ENCODE measurements at regions not wholly inside any gene's neighbourhood (a gene's known extent, or its start where the extent isn't known, plus 50 kb on each side); places are given as distances from the start of the nearest gene placed in this dataset.

- DNase-seq: no peak
Measured at GRCh38 chr9:79196606-79197005, 375.2 kb upstream of the TLE4 start.

GRCh38 chr9:79200336-79200735 lies 371.4 kb upstream of the TLE4 start:
- DNase-seq: no peak

- no peak for DNase-seq
Measured at GRCh38 chr9:79201636-79202035, 370.1 kb upstream of the TLE4 start.

- no peak for DNase-seq
Measured at GRCh38 chr9:79208791-79209396, 362.9 kb upstream of the TLE4 start.

GRCh38 chr9:79210541-79211243 lies 361.1 kb upstream of the TLE4 start:
- no peak for DNase-seq

GRCh38 chr9:79213417-79214125 lies 358.2 kb upstream of the TLE4 start:
- DNase-seq: no peak

- no peak for DNase-seq
Measured at GRCh38 chr9:79215821-79216220, 355.9 kb upstream of the TLE4 start.

- DNase-seq: no peak
Measured at GRCh38 chr9:79220251-79220650, 351.5 kb upstream of the TLE4 start.

GRCh38 chr9:79220666-79221065 lies 351.1 kb upstream of the TLE4 start:
- no peak for DNase-seq

GRCh38 chr9:79221084-79221483 lies 350.7 kb upstream of the TLE4 start:
- no peak for DNase-seq

GRCh38 chr9:79222483-79222882 lies 349.3 kb upstream of the TLE4 start:
- no peak for DNase-seq

GRCh38 chr9:79224672-79225433 lies 346.9 kb upstream of the TLE4 start:
- DNase-seq: no peak

- DNase-seq: no peak
Measured at GRCh38 chr9:79233542-79233941, 338.2 kb upstream of the TLE4 start.

- no peak for DNase-seq
Measured at GRCh38 chr9:79236466-79236865, 335.3 kb upstream of the TLE4 start.

GRCh38 chr9:79237861-79238260 lies 333.9 kb upstream of the TLE4 start:
- DNase-seq: no peak

GRCh38 chr9:79240774-79241173 lies 331.0 kb upstream of the TLE4 start:
- DNase-seq: no peak

- no peak for DNase-seq
Measured at GRCh38 chr9:79242489-79242888, 329.3 kb upstream of the TLE4 start.

- DNase-seq: no peak
Measured at GRCh38 chr9:79246170-79246569, 325.6 kb upstream of the TLE4 start.

GRCh38 chr9:79247021-79247420 lies 324.7 kb upstream of the TLE4 start:
- DNase-seq: no peak

- no peak for DNase-seq
Measured at GRCh38 chr9:79250806-79251205, 321.0 kb upstream of the TLE4 start.

GRCh38 chr9:79254900-79255650 lies 316.7 kb upstream of the TLE4 start:
- no peak for DNase-seq
